ENCODE measurements at regions not wholly inside any gene's neighbourhood (a gene's known extent, or its start where the extent isn't known, plus 50 kb on each side); places are given as distances from the start of the nearest gene placed in this dataset.

- TF ChIP-seq CTCF (IDR thresholded peaks at IDR 0.05; ENCODE audit: insufficient read depth, low read depth, low read length): no peak
- TF ChIP-seq EZH2 (IDR thresholded peaks at IDR 0.05; ENCODE audit: insufficient read depth, low read length): no peak
Observed at GRCh38 chr6:113651920-113652319, 205.2 kb upstream of the MARCKS start.
